PC-3 (cell line): ENCODE measurements at regions not wholly inside any gene's neighbourhood (a gene's known extent, or its start where the extent isn't known, plus 50 kb on each side); places are given as distances from the start of the nearest gene placed in this dataset.

Experiments used
- ATAC-seq: fragments of 200-7000 bp; cut with Tn5 transposase; 2 replicates; pipeline ENCODE4 v1.9.1; 2020; ENCODE audit warnings: mild to moderate bottlenecking, moderate library complexity
- BruUV-seq: library from RNA; stranded (reverse); fragments of 400-500 nt; replicated peaks from 2 replicates; lab custom pipeline; 2021; lab: Mats Ljungman, UMichigan
- CTCF ChIA-PET: fragments of 300-600 bp; sonication (Branson Sonifier 250); formaldehyde crosslinking; loops from one replicate; lab custom pipeline; 2022; ENCODE audit warnings: antibody characterized with exemption; lab: Charles Lee
- POLR2A ChIA-PET: fragments of 300-600 bp; sonication (Branson Sonifier 250); formaldehyde crosslinking; loops from one replicate; lab custom pipeline; 2022; ENCODE audit warnings: antibody characterized with exemption; ENCODE audit not compliant: unreplicated experiment; lab: Charles Lee
- DNase-seq: peaks from one replicate; pipeline ENCODE4 v3.0.0-alpha.2; 2015
- H2AFZ ChIP-seq: fragments of 300-600 bp; sonication (generic); 2 replicates; pipeline ENCODE4 v1.6.0; 2016; ENCODE audit warnings: antibody characterized with exemption, low read length
- H3F3A ChIP-seq: fragments of 300-600 bp; sonication (generic); one replicate; pipeline ENCODE4 v1.6.0; 2017; ENCODE audit warnings: antibody characterized with exemption, low read length, control low read depth, mild to moderate bottlenecking; ENCODE audit not compliant: unreplicated experiment
- H3K27ac ChIP-seq: fragments of 300-600 bp; sonication (generic); 2 replicates; pipeline ENCODE4 v1.5.1; 2016; ENCODE audit warnings: mild to moderate bottlenecking, low read length
- H3K27me3 ChIP-seq: fragments of 300-600 bp; sonication (generic); 2 replicates; pipeline ENCODE4 v1.6.1; 2016; ENCODE audit warnings: low read length, mixed read lengths
- H3K36me3 ChIP-seq: fragments of 300-600 bp; sonication (generic); 2 replicates; pipeline ENCODE4 v1.6.1; 2016; ENCODE audit warnings: low read depth, mixed run types, low read length, mixed read lengths
- H3K4me1 ChIP-seq: fragments of 300-600 bp; sonication (generic); 2 replicates; pipeline ENCODE4 v1.5.1; 2016; ENCODE audit warnings: low read length; ENCODE audit not compliant: insufficient read depth
- H3K4me2 ChIP-seq: fragments of 300-600 bp; sonication (generic); 2 replicates; pipeline ENCODE4 v1.6.0; 2016; ENCODE audit warnings: low read length
- H3K4me3 ChIP-seq: fragments of 300-600 bp; sonication (generic); 2 replicates; pipeline ENCODE4 v1.5.1; 2016; ENCODE audit warnings: mild to moderate bottlenecking, low read length, mixed read lengths
- H3K79me2 ChIP-seq: fragments of 300-600 bp; sonication (generic); 2 replicates; pipeline ENCODE4 v1.6.1; 2017; ENCODE audit warnings: low read length, mixed read lengths
- H3K9ac ChIP-seq: fragments of 300-600 bp; sonication (generic); 2 replicates; pipeline ENCODE4 v1.6.0; 2016; ENCODE audit warnings: mild to moderate bottlenecking, low read length
- H3K9me2 ChIP-seq: fragments of 300-600 bp; sonication (generic); replicated peaks from 2 replicates; pipeline ENCODE4 v1.6.1; 2016; ENCODE audit warnings: mixed run types, low read length, mixed read lengths
- H3K9me3 ChIP-seq: fragments of 300-600 bp; sonication (generic); 2 replicates; pipeline ENCODE4 v1.6.1; 2016; ENCODE audit warnings: low read length, mixed read lengths
- H4K20me1 ChIP-seq: fragments of 300-600 bp; sonication (generic); 2 replicates; pipeline ENCODE4 v1.6.1; 2016; ENCODE audit warnings: low read length, mixed read lengths
- CTCF ChIP-seq: fragments of 300-600 bp; sonication (generic); conservative IDR thresholded peaks from 2 replicates; pipeline ENCODE4 v1.5.1; 2017; ENCODE audit warnings: antibody characterized with exemption, low read depth, mild to moderate bottlenecking, low read length
- EZH2 ChIP-seq: fragments of 300-600 bp; sonication (generic); IDR thresholded peaks from one replicate; pipeline ENCODE4 v1.6.1; 2017; ENCODE audit warnings: antibody characterized with exemption, mild to moderate bottlenecking, low read length; ENCODE audit not compliant: unreplicated experiment
- EZH2phosphoT487 ChIP-seq: fragments of 300-600 bp; sonication (generic); IDR thresholded peaks from 2 replicates; pipeline ENCODE4 v1.6.1; 2018; ENCODE audit warnings: mild to moderate bottlenecking, antibody characterized with exemption, low read length, borderline replicate concordance
- intact Hi-C: fragments of 100-400 bp; cut with micrococcal nuclease; formaldehyde crosslinking; loops from 2 replicates; pipeline ENCODE4 v1.9.0; 2023

- H4K20me1 ChIP-seq, result no peaks in the 10 kb centered on the region
- no peak overlapping the region for H3K9ac ChIP-seq
- H3F3A ChIP-seq, result no peaks in the 10 kb centered on the region
- no peak for ATAC-seq
- BruUV-seq, result no TSS peak
- TF ChIP-seq CTCF (no peak), EZH2 (no peak)
- H3K79me2 ChIP-seq, result no peaks in the 10 kb centered on the region
- H3K4me1 ChIP-seq, result no peaks in the 10 kb centered on the region
- no peak for DNase-seq
- no peak overlapping the region for H3K4me3 ChIP-seq
- no peak overlapping the region for H3K4me2 ChIP-seq
- no peaks in the 10 kb centered on the region for H3K36me3 ChIP-seq
- intact Hi-C loops, result no loop called here
- H3K9me3 ChIP-seq, result no peaks in the 10 kb centered on the region
- no peaks in the 10 kb centered on the region for H3K9me2 ChIP-seq
- CTCF ChIA-PET, result no interaction called here
- POLR2A ChIA-PET, result no interaction called here
- H3K27ac ChIP-seq, result no peak overlapping the region
- no peak overlapping the region for H2AFZ ChIP-seq
- H3K27me3 ChIP-seq, result no peaks in the 10 kb centered on the region
Measured at GRCh38 chr7:11302121-11302520, 328.4 kb downstream of the PHF14 start.

GRCh38 chr7:11313801-11314200 lies 340.1 kb downstream of the PHF14 start:
- no peaks in the 10 kb centered on the region for H4K20me1 ChIP-seq
- no peaks in the 10 kb centered on the region for H3K36me3 ChIP-seq
- H3K27ac ChIP-seq, result no peak overlapping the region
- H3K9me2 ChIP-seq, result no peaks in the 10 kb centered on the region
- H3K27me3 ChIP-seq, result no peaks in the 10 kb centered on the region
- intact Hi-C loops, result no loop called here
- no peaks in the 10 kb centered on the region for H3K9me3 ChIP-seq
- no peak overlapping the region for H3K4me3 ChIP-seq
- ChIA-PET POLR2A (no interaction called here), CTCF (no interaction called here)
- TF ChIP-seq EZH2phosphoT487 (no peak), CTCF (no peak), EZH2 (no peak)
- no peak overlapping the region for H2AFZ ChIP-seq
- no peaks in the 10 kb centered on the region for H3K4me1 ChIP-seq
- BruUV-seq, result no TSS peak
- H3K9ac ChIP-seq, result no peak overlapping the region
- no peak for ATAC-seq
- no peaks in the 10 kb centered on the region for H3F3A ChIP-seq
- no peaks in the 10 kb centered on the region for H3K79me2 ChIP-seq
- H3K4me2 ChIP-seq, result no peak overlapping the region
- no peak for DNase-seq

GRCh38 chr7:11315666-11316258 lies 342.1 kb downstream of the PHF14 start:
- H3K9me3 ChIP-seq, result no peaks in the 10 kb centered on the region
- no peak for DNase-seq
- H4K20me1 ChIP-seq, result no peaks in the 10 kb centered on the region
- no peak overlapping the region for H3K9ac ChIP-seq
- TF ChIP-seq CTCF, result no peak
- TF ChIP-seq EZH2phosphoT487, result no peak
- no peak for TF ChIP-seq EZH2
- no peak for ATAC-seq
- CTCF ChIA-PET, result no interaction called here
- no peak overlapping the region for H3K4me2 ChIP-seq
- no peak overlapping the region for H3K4me3 ChIP-seq
- intact Hi-C loops, result loop anchor here (5.0 kb wide), 1 partner anchor 63 kb away; no protein-coding TSS in a partner anchor
- H3K27ac ChIP-seq, result no peak overlapping the region
- no peaks in the 10 kb centered on the region for H3K27me3 ChIP-seq
- no peaks in the 10 kb centered on the region for H3K9me2 ChIP-seq
- BruUV-seq, result no TSS peak
- no peaks in the 10 kb centered on the region for H3F3A ChIP-seq
- no peaks in the 10 kb centered on the region for H3K79me2 ChIP-seq
- H3K36me3 ChIP-seq, result no peaks in the 10 kb centered on the region
- no peak overlapping the region for H2AFZ ChIP-seq
- POLR2A ChIA-PET, result no interaction called here
- H3K4me1 ChIP-seq, result peaks cover 8% of the 10 kb centered on the region; the same call in 1 of the 2 replicates
